HCT116 (cell line): ENCODE measurements at regions not wholly inside any gene's neighbourhood (a gene's known extent, or its start where the extent isn't known, plus 50 kb on each side); places are given as distances from the start of the nearest gene placed in this dataset.

ENCODE experiments used
- ATAC-seq: fragments of 200-7000 bp; cut with Tn5 transposase; 2 replicates; pipeline ENCODE4 v1.9.1; 2020; ENCODE audit warnings: mild to moderate bottlenecking, moderate library complexity
- BruUV-seq: library from RNA; stranded (reverse); fragments of 400-500 nt; replicated peaks from 2 replicates; lab custom pipeline; 2021; lab: Mats Ljungman, UMichigan
- CTCF ChIA-PET: fragments of 300-600 bp; sonication (Branson Sonifier 250); formaldehyde crosslinking; loops from one replicate; lab custom pipeline; 2021; ENCODE audit warnings: antibody characterized with exemption; lab: Charles Lee
- POLR2A ChIA-PET: fragments of 300-600, 350-600 bp; sonication (Branson Sonifier 250); formaldehyde crosslinking; loops from one replicate; lab custom pipeline; 2021; ENCODE audit warnings: antibody characterized with exemption; lab: Charles Lee
- RAD21 ChIA-PET, 2 experiments: fragments of 300-600 bp; sonication (Branson Sonifier 250); formaldehyde crosslinking; loops; one replicate each; lab custom pipeline; 2023; ENCODE audit warnings: low total read pairs in 2 of 2; ENCODE audit not compliant: uncharacterized antibody in 2 of 2, unreplicated experiment in 2 of 2, low non-redundant PET in 1 of 2; lab: Charles Lee
- DNase-seq: peaks from one replicate; pipeline ENCODE4 v3.0.0-alpha.2; 2010; ENCODE audit warnings: low read depth, low spot score
- H2AFZ ChIP-seq: fragments of 200-600 bp; shearing (Covaris generic), sonication (generic); 2 replicates; pipeline ENCODE4 v1.6.1; 2017; ENCODE audit warnings: low read depth, mixed run types, mixed read lengths, antibody characterized with exemption, low read length; ENCODE audit not compliant: poor library complexity, severe bottlenecking
- H3K27ac ChIP-seq: 2 replicates; pipeline ENCODE4 v1.5.1; 2012; ENCODE audit warnings: low read depth, low read length
- H3K27me3 ChIP-seq: fragments of 200-600 bp; sonication (generic); 2 replicates; pipeline ENCODE4 v1.6.1; 2016; ENCODE audit warnings: mixed run types, low read length, mixed read lengths; ENCODE audit not compliant: insufficient read depth
- H3K36me3 ChIP-seq, 2 experiments: fragments of 200-500 bp in 1 of 2; fragments of 200-600 bp in 1 of 2; sonication (Bioruptor generic) in 1 of 2; sonication (generic) in 1 of 2; 2 replicates each; pipeline versions ENCODE4 v1.5.1 to v1.6.1; 2014 to 2016; ENCODE audit warnings: low read length in 2 of 2, inconsistent platforms in 1 of 2, mixed read lengths in 1 of 2, mixed run types in 1 of 2; ENCODE audit not compliant: insufficient read depth in 2 of 2, control insufficient read depth in 1 of 2
- H3K4me1 ChIP-seq, 2 experiments: fragments of 200-600 bp in 1 of 2; sonication (generic) in 1 of 2; 2 replicates each; pipeline versions ENCODE4 v1.5.1 to v1.6.1; 2012 to 2017; ENCODE audit warnings: low read length in 2 of 2, inconsistent platforms in 1 of 2, mild to moderate bottlenecking in 1 of 2, mixed read lengths in 1 of 2, mixed run types in 1 of 2, moderate library complexity in 1 of 2; ENCODE audit not compliant: insufficient read depth in 2 of 2, control insufficient read depth in 1 of 2
- H3K4me2 ChIP-seq: fragments of 200-600 bp; sonication (generic); 2 replicates; pipeline ENCODE4 v1.6.1; 2017; ENCODE audit warnings: mixed run types, low read length, mixed read lengths
- H3K4me3 ChIP-seq, 2 experiments: fragments of 200-600 bp in 1 of 2; sonication (generic) in 1 of 2; replicated peaks in 1 of 2; 2 replicates each; pipeline ENCODE4 v1.5.1; 2011 to 2016; ENCODE audit warnings: low read length in 2 of 2, control low read depth in 1 of 2, low read depth in 1 of 2, mild to moderate bottlenecking in 1 of 2, mixed read lengths in 1 of 2, mixed run types in 1 of 2
- H3K79me2 ChIP-seq: fragments of 200-600 bp; sonication (generic); 2 replicates; pipeline ENCODE4 v1.6.1; 2017; ENCODE audit warnings: mild to moderate bottlenecking, mixed run types, low read length, moderate library complexity, mixed read lengths; ENCODE audit not compliant: insufficient read depth
- H3K9ac ChIP-seq: fragments of 200-600 bp; sonication (generic); 2 replicates; pipeline ENCODE4 v1.6.1; 2016; ENCODE audit warnings: low read length, mixed read lengths
- H3K9me2 ChIP-seq: fragments of 200-600 bp; sonication (generic), shearing (Covaris generic); 2 replicates; pipeline ENCODE4 v1.6.1; 2017; ENCODE audit warnings: mixed run types, mild to moderate bottlenecking, moderate library complexity; ENCODE audit not compliant: insufficient read depth
- H3K9me3 ChIP-seq, 2 experiments: fragments of 200-500 bp in 1 of 2; fragments of 200-600 bp in 1 of 2; sonication (Bioruptor generic) in 1 of 2; sonication (generic) in 1 of 2; 2 replicates each; pipeline ENCODE4 v1.6.1; 2014 to 2017; ENCODE audit warnings: low read length in 2 of 2, mixed read lengths in 2 of 2, inconsistent platforms in 1 of 2, low read depth in 1 of 2, mild to moderate bottlenecking in 1 of 2, mixed run types in 1 of 2, moderate library complexity in 1 of 2; ENCODE audit not compliant: control insufficient read depth in 1 of 2, insufficient read depth in 1 of 2
- H4K20me1 ChIP-seq: fragments of 200-600 bp; sonication (generic), shearing (Covaris generic); 2 replicates; pipeline ENCODE4 v1.6.1; 2017; ENCODE audit warnings: mixed run types, mild to moderate bottlenecking, moderate library complexity; ENCODE audit not compliant: insufficient read depth
- EZH2 ChIP-seq: fragments of 200-600 bp; sonication (generic); IDR thresholded peaks from 2 replicates; pipeline ENCODE4 v1.6.1; 2017; ENCODE audit warnings: antibody characterized with exemption, mixed run types
- EZH2phosphoT487 ChIP-seq: fragments of 200-600 bp; IDR thresholded peaks from 2 replicates; pipeline ENCODE4 v1.6.1; 2018; ENCODE audit warnings: antibody characterized with exemption, borderline replicate concordance
- FOSL1 ChIP-seq: IDR thresholded peaks from 2 replicates; pipeline ENCODE4 v1.6.1; 2012; ENCODE audit warnings: low read depth
- JUND ChIP-seq: IDR thresholded peaks from 2 replicates; pipeline ENCODE4 v1.6.1; 2012
- POLR2A ChIP-seq: IDR thresholded peaks from 2 replicates; pipeline ENCODE4 v1.7.0; 2011; ENCODE audit warnings: borderline replicate concordance; ENCODE audit not compliant: insufficient read depth, insufficient read length; ENCODE audit errors: extremely low read depth
- POLR2AphosphoS5 ChIP-seq: IDR thresholded peaks from 2 replicates; pipeline ENCODE4 v1.6.1; 2011; ENCODE audit warnings: mild to moderate bottlenecking, low read depth, low read length, moderate library complexity
- RAD21 ChIP-seq: IDR thresholded peaks from 2 replicates; pipeline ENCODE4 v1.6.1; 2012; ENCODE audit warnings: low read depth, mild to moderate bottlenecking
- SP1 ChIP-seq: IDR thresholded peaks from 2 replicates; pipeline ENCODE4 v1.6.1; 2012; ENCODE audit warnings: low read depth
- TCF7L2 ChIP-seq: IDR thresholded peaks from 2 replicates; pipeline ENCODE4 v1.7.0; 2011; ENCODE audit warnings: borderline replicate concordance, inconsistent platforms; ENCODE audit not compliant: insufficient read depth, insufficient read length; ENCODE audit errors: extremely low read depth
- YY1 ChIP-seq: IDR thresholded peaks from 2 replicates; pipeline ENCODE4 v1.6.1; 2011; ENCODE audit warnings: low read length, low read depth, moderate library complexity, mild to moderate bottlenecking; ENCODE audit not compliant: insufficient replicate concordance; ENCODE audit errors: extremely low read depth
- ZNF274 ChIP-seq: fragments of 200-500 bp; sonication (Bioruptor generic); IDR thresholded peaks from 2 replicates; pipeline ENCODE4 v1.6.1; 2014; ENCODE audit warnings: mild to moderate bottlenecking, low read depth, low read length, inconsistent platforms
- intact Hi-C: fragments of 100-400 bp; cut with micrococcal nuclease; formaldehyde crosslinking; loops from 2 replicates; pipeline ENCODE4 v1.10.0; 2022
- TF ChIP-seq, protein P1 (sequence below): IDR thresholded peaks from 2 replicates; pipeline ENCODE4 v1.6.1; 2012

- no peak for DNase-seq
- no TSS peak for BruUV-seq
- Histone ChIP-seq H3K4me2 (no peak overlapping the region), H3K9ac (no peak overlapping the region), H3K27ac (no peak overlapping the region), H4K20me1 (no peaks in the 10 kb centered on the region), H3K4me1 (peaks cover 0 to 9% of the 10 kb centered on the region in 2 experiments; a peak in 1 of 4 replicates), H3K9me2 (no peaks in the 10 kb centered on the region), H3K36me3 (no peaks in the 10 kb centered on the region), H3K9me3 (no peaks in the 10 kb centered on the region), H3K27me3 (no peaks in the 10 kb centered on the region), H3K4me3 (no peak overlapping the region), H2AFZ (no peak overlapping the region), H3K79me2 (no peaks in the 10 kb centered on the region)
- intact Hi-C loops = no loop called here
- RAD21 ChIA-PET = no interaction called here
- no peak for ATAC-seq
- TF ChIP-seq, protein P1, sequence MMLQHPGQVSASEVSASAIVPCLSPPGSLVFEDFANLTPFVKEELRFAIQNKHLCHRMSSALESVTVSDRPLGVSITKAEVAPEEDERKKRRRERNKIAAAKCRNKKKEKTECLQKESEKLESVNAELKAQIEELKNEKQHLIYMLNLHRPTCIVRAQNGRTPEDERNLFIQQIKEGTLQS = no peak
- no peak for TF ChIP-seq POLR2AphosphoS5
- no peak for TF ChIP-seq TCF7L2
- TF ChIP-seq EZH2 = no peak
- TF ChIP-seq EZH2phosphoT487 = no peak
- no peak for TF ChIP-seq RAD21
- TF ChIP-seq POLR2A = no peak
- TF ChIP-seq ZNF274 = no peak
- CTCF ChIA-PET = no interaction called here
- POLR2A ChIA-PET = no interaction called here
These were observed 121.6 kb upstream of the WDR11 start for GRCh38 chr10:120729547-120729946.

DNA sequence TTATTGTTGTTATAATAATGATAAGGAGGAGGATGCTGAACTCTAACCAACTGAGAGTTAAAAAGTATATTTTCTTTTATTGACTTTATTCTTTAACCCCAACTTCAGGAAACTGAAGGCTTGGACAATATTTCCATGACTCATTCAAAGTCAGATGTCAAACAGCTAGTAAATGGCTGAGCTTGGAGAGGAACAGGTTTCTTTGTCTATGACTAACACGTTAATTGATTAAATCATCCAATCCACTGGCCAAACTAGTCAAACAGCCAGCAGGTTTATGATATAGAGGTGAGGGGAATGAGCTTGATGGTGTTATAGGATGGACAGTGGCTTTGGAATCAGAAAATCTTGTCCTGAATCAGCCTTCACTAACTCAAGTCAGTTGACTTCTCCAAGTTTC lies 119.1 kb upstream of the WDR11 start:
- ChIA-PET RAD21 (no interaction called here), CTCF (no interaction called here), POLR2A (no interaction called here)
- Histone ChIP-seq H4K20me1 (no peaks in the 10 kb centered on the region), H3K4me1 (peaks cover 0 to 9% of the 10 kb centered on the region in 2 experiments; a peak in 1 of 4 replicates), H3K79me2 (no peaks in the 10 kb centered on the region), H3K27me3 (peaks cover 1% of the 10 kb centered on the region; the same call in 1 of the 2 replicates), H3K27ac (no peak overlapping the region), H3K9me3 (no peaks in the 10 kb centered on the region), H3K9ac (no peak overlapping the region), H3K4me3 (no peak overlapping the region), H3K4me2 (peak overlapping the region; percentile 2; the same call in 1 of the 2 replicates), H2AFZ (no peak overlapping the region), H3K9me2 (no peaks in the 10 kb centered on the region), H3K36me3 (no peaks in the 10 kb centered on the region)
- BruUV-seq = no TSS peak
- TF ChIP-seq YY1 (no peak), FOSL1 (peak; percentile 70), JUND (peak; percentile 59), SP1 (peak; percentile 46)
- ATAC-seq (no peak), DNase-seq (peak; percentile 32)
- intact Hi-C loops = loop anchor here (10.0 kb wide), 1 partner anchor 797 kb away; no protein-coding TSS in a partner anchor
